Type B pancreatic cell (in vitro differentiated cells): ENCODE measurements at regions not wholly inside any gene's neighbourhood (a gene's known extent, or its start where the extent isn't known, plus 50 kb on each side); places are given as distances from the start of the nearest gene placed in this dataset.

Experiments used
- DNase-seq: peaks from one replicate; pipeline ENCODE4 v3.0.0; 2021; ENCODE audit warnings: mixed read lengths; ENCODE audit not compliant: unreplicated experiment; ENCODE audit errors: extremely low spot score
- H3K27ac Mint-ChIP-seq: 2 replicates; pipeline ENCODE4 v1.8.0; 2021; ENCODE audit warnings: mild to moderate bottlenecking, mixed read lengths
- H3K27me3 Mint-ChIP-seq: 2 replicates; pipeline ENCODE4 v1.8.0; 2021; ENCODE audit warnings: mixed read lengths
- H3K36me3 Mint-ChIP-seq: 2 replicates; pipeline ENCODE4 v1.8.0; 2021; ENCODE audit warnings: mixed read lengths
- H3K4me1 Mint-ChIP-seq: one replicate; pipeline ENCODE4 v1.8.0; 2021; ENCODE audit warnings: mixed read lengths; ENCODE audit not compliant: unreplicated experiment
- H3K4me3 Mint-ChIP-seq: 2 replicates; pipeline ENCODE4 v1.8.0; 2021; ENCODE audit warnings: mild to moderate bottlenecking, mixed read lengths
- H3K9me3 Mint-ChIP-seq: 2 replicates; pipeline ENCODE4 v1.8.0; 2021; ENCODE audit warnings: mixed read lengths
- TF ChIP-seq, protein P1 (sequence below): fragments of 200-600 bp; sonication (generic); conservative IDR thresholded peaks from 2 replicates; pipeline ENCODE4 v1.5.0; 2021; ENCODE audit warnings: antibody characterized with exemption, mild to moderate bottlenecking

- TF ChIP-seq, protein P1, sequence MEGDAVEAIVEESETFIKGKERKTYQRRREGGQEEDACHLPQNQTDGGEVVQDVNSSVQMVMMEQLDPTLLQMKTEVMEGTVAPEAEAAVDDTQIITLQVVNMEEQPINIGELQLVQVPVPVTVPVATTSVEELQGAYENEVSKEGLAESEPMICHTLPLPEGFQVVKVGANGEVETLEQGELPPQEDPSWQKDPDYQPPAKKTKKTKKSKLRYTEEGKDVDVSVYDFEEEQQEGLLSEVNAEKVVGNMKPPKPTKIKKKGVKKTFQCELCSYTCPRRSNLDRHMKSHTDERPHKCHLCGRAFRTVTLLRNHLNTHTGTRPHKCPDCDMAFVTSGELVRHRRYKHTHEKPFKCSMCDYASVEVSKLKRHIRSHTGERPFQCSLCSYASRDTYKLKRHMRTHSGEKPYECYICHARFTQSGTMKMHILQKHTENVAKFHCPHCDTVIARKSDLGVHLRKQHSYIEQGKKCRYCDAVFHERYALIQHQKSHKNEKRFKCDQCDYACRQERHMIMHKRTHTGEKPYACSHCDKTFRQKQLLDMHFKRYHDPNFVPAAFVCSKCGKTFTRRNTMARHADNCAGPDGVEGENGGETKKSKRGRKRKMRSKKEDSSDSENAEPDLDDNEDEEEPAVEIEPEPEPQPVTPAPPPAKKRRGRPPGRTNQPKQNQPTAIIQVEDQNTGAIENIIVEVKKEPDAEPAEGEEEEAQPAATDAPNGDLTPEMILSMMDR, result no peak
- no peak overlapping the region for H3K4me3 Mint-ChIP-seq
- H3K9me3 Mint-ChIP-seq, result no peaks in the 10 kb centered on the region
- no peaks in the 10 kb centered on the region for H3K36me3 Mint-ChIP-seq
- no peak for DNase-seq
- H3K27me3 Mint-ChIP-seq, result peaks cover 56% of the 10 kb centered on the region
- peaks cover 5% of the 10 kb centered on the region for H3K4me1 Mint-ChIP-seq
- H3K27ac Mint-ChIP-seq, result no peak overlapping the region
These were observed 152.5 kb downstream of the RBFOX3 start for GRCh38 chr17:79458356-79458755.

- Mint-ChIP-seq H3K27me3 (peaks cover 57% of the 10 kb centered on the region), H3K36me3 (no peaks in the 10 kb centered on the region), H3K4me1 (peaks cover 5% of the 10 kb centered on the region), H3K27ac (no peak overlapping the region), H3K4me3 (no peak overlapping the region), H3K9me3 (no peaks in the 10 kb centered on the region)
- TF ChIP-seq, protein P1, result no peak
- DNase-seq, result no peak
These were observed 153.0 kb downstream of the RBFOX3 start for GRCh38 chr17:79457889-79458288.

DNA sequence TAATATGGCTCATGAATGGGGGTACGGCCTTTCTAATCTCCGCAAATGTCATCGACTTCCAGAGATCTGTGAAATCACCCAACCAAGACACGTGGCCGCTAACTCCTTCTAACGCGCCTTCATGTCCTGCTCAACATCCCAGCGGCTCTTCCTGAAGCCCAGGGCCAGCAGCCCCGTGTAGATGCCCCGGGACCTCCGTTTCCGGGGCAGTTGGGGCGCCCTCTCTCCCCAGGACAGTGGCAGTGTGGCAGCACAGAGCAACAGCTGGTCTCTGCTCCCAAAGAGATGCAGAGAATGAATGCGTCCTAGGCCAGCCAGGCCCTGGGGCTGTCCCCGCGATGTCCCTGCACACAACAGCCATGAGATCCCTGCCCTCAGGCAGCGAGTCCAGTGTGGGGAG, 153.5 kb downstream of the RBFOX3 start:
- Mint-ChIP-seq H3K27ac (no peak overlapping the region), H3K9me3 (no peaks in the 10 kb centered on the region), H3K27me3 (peaks cover 55% of the 10 kb centered on the region), H3K4me3 (no peak overlapping the region), H3K36me3 (no peaks in the 10 kb centered on the region), H3K4me1 (peaks cover 5% of the 10 kb centered on the region)
- TF ChIP-seq, protein P1, result no peak
- no peak for DNase-seq

- Mint-ChIP-seq H3K4me1 (peaks cover 5% of the 10 kb centered on the region), H3K27me3 (peaks cover 55% of the 10 kb centered on the region), H3K9me3 (no peaks in the 10 kb centered on the region), H3K27ac (no peak overlapping the region), H3K36me3 (no peaks in the 10 kb centered on the region), H3K4me3 (no peak overlapping the region)
- no peak for DNase-seq
- TF ChIP-seq, protein P1, result no peak
These were observed 155.2 kb downstream of the RBFOX3 start for GRCh38 chr17:79455636-79456035.

DNA sequence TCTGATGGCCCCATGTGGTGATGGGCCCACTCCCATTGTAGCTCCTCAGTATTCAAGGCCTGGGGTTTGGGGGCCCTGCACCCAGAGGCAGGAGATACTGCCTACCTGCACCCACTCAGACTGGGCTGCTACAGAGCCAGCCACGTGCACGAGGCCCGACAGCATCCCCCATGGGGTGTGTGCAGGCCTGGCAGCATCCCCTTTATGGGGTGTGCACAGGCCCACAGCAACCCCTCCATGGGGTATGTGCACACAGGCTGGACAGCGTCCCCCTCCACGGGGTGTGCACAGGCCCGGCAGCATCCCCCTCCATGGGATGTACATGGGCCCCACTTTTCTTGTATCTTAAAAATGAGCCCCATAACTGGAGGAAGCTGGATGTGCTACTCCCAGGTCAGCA, 156.0 kb downstream of the RBFOX3 start:
- Mint-ChIP-seq H3K4me1 (no peaks in the 10 kb centered on the region), H3K27ac (no peak overlapping the region), H3K9me3 (no peaks in the 10 kb centered on the region), H3K4me3 (no peak overlapping the region), H3K36me3 (no peaks in the 10 kb centered on the region), H3K27me3 (peaks cover 49% of the 10 kb centered on the region)
- no peak for DNase-seq
- TF ChIP-seq, protein P1, result no peak

DNA sequence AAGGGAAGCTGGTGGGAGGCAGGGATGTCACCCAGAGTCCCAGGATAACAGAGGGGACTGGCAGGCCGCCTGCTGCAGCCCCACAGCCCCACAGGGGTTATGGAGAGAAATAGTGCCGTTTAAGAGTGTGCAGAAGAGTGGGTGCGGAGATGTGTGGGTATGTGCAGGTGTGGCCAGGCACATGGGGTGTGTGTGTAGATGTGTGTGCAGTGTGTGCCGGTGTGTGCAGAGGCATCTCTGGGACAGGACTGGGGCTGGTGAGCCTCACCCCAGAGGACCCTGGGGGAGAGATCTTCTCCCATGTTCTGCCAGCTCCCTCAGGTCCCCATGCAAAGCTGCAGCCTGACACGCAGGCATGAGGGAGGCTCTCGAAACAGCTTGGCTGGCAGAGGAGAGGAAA, 157.4 kb downstream of the RBFOX3 start:
- Mint-ChIP-seq H3K27ac (no peak overlapping the region), H3K4me1 (no peaks in the 10 kb centered on the region), H3K4me3 (no peak overlapping the region), H3K27me3 (peaks cover 47% of the 10 kb centered on the region), H3K36me3 (no peaks in the 10 kb centered on the region), H3K9me3 (no peaks in the 10 kb centered on the region)
- TF ChIP-seq, protein P1, result no peak
- no peak for DNase-seq
